ENCODE measurements at regions not wholly inside any gene's neighbourhood (a gene's known extent, or its start where the extent isn't known, plus 50 kb on each side); places are given as distances from the start of the nearest gene placed in this dataset.

DNA sequence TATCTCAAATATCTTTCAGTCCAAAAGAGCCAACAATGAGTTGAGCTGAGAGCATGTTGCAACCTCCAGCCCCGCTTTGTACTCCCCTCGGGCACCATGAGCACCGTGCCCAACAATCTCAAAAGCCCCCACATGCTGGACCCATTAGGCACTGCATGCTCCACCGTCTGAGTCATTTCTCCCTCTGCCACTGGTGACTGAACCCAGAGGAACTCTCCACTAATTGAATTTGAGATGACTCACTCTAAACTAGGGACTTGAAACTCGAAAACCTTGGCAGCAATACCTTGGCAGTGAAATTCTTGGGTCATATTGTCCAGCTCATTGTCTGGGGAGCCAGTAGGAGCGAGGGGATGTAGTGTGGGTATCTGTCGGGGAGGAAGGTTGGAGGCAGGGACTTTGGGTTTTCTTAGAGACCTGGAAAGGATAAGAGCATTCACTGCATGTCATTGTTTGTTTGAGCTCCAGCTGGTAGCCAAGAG is 49.9 kb upstream of the SLIT3 start:
- no peak for DNase-seq
